GM19351 (cell line): ENCODE measurements at regions not wholly inside any gene's neighbourhood (a gene's known extent, or its start where the extent isn't known, plus 50 kb on each side); places are given as distances from the start of the nearest gene placed in this dataset.

ENCODE experiments used
- ATAC-seq: cut with Tn5 transposase; IDR thresholded peaks from one replicate; pipeline ENCODE4 v1.9.1; 2021; ENCODE audit warnings: mild to moderate bottlenecking, moderate library complexity; ENCODE audit not compliant: unreplicated experiment

GRCh38 chr10:10613656-10614244, 403.9 kb upstream of the CELF2 start:
- ATAC-seq, result no peak

- ATAC-seq, result no peak
These were observed 400.0 kb upstream of the CELF2 start for GRCh38 chr10:10617686-10618085.

DNA sequence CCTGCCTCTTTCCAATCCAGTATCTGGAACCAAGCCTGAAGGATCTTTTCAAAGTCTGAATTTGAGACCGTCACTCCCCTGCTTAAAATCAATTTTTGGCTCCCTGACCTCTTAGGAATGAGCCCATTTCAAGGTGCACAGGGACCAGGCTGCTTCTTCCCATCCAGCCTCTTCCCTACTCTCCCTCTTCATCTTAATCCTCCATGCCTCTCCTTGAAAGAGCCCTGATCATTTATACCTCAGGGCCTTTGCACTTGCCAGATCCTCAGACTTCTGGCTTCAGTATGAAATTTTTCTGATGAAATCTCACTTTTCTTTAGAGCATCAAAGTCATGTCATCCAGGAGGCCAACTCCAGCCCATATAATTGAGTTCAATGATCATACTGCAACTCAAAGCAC, 399.5 kb upstream of the CELF2 start:
- no peak for ATAC-seq

DNA sequence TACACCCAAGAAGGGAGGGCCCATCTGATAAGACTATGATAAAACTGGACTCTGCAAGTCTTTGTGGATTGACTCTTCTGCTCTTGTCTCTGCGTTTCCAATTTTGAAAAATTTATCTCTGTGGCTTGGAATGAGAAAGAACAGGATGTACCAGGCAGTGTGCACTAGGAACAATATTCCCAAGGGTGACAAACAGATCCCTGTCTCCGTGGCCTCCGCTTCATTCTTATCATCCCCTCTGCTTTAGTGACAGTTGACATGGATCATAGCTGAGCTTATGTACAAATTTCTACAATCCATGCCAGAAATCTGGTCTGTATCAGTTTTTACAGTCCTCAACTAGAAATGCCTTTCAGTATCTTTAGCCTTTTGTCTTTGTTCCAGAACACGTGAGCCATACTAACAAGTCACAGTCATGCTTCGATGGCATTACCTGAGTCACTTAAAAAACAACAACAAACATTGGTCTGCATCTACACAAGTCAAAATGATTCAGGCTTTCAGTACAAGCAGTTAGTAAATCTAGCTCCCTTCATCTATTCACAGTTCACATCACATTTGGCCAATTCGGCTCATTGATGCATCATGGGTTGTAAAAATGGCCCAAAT, 393.6 kb upstream of the CELF2 start:
- no peak for ATAC-seq

- no peak for ATAC-seq
These were observed 393.1 kb upstream of the CELF2 start for GRCh38 chr10:10624567-10624962.

GRCh38 chr10:10625491-10625890, 392.2 kb upstream of the CELF2 start:
- ATAC-seq, result no peak

GRCh38 chr10:10626734-10627133, 390.9 kb upstream of the CELF2 start:
- no peak for ATAC-seq

DNA sequence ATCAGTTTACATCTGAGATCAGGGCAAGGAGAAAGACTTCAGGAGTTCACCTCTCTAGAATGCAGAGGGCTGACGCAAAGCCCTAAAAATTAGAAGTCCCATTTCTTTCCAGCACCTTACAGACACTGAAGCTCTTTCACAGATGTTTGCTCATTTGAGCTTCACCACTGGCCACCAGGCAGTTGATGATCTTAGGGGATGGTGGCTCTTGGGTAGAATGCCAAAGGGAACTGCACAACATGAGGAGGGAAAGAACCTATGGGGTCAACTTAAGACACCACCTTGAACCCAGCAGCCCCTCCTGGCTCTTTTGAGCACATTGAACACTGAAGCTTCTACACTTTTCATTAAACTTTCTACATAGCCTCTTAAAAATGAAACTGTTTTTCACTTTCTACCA, 390.3 kb upstream of the CELF2 start:
- no peak for ATAC-seq

DNA sequence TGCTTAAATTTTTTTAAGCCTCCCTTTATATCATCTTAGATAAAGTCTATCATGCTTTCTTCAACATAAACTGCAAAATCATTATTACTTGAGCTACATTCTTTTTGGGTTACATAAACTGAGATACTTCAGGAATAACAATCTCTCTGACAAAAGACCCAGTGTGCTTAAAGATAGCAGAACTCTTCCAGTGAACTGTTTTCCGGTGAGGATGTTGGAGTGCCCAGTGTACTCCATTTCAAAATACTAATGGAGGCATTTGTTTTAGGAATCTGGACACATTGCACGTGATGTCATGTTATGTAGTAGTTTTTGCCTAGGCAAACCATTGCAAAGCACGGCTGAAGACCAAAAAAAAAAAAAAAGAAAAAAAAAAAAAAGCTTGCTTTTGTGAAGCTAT, 388.2 kb upstream of the CELF2 start:
- no peak for ATAC-seq

GRCh38 chr10:10630281-10630680, 387.4 kb upstream of the CELF2 start:
- ATAC-seq, result no peak

- no peak for ATAC-seq
These were observed 386.9 kb upstream of the CELF2 start for GRCh38 chr10:10630782-10631181.

DNA sequence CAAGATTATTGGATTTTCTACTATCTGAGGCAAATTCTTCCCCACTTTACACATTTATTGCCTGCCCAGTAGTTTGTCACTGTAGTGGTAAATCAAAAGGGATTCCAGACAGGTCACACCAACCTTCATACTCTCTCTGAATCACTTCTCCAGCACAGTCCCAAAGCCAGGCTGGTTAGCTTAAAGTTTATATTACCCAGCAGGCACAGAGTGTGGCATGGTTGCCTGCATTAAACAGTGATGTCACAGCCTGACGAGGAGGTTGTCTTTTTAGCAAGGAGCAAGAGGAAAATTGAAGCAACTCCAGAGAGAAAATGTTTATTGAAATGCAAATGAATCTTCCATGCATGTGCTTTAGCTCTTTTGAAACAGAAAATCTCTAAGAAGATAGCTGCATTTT, 375.5 kb upstream of the CELF2 start:
- no peak for ATAC-seq

GRCh38 chr10:10642751-10643150, 374.9 kb upstream of the CELF2 start:
- ATAC-seq, result no peak

GRCh38 chr10:10644008-10644646, 373.5 kb upstream of the CELF2 start:
- no peak for ATAC-seq

DNA sequence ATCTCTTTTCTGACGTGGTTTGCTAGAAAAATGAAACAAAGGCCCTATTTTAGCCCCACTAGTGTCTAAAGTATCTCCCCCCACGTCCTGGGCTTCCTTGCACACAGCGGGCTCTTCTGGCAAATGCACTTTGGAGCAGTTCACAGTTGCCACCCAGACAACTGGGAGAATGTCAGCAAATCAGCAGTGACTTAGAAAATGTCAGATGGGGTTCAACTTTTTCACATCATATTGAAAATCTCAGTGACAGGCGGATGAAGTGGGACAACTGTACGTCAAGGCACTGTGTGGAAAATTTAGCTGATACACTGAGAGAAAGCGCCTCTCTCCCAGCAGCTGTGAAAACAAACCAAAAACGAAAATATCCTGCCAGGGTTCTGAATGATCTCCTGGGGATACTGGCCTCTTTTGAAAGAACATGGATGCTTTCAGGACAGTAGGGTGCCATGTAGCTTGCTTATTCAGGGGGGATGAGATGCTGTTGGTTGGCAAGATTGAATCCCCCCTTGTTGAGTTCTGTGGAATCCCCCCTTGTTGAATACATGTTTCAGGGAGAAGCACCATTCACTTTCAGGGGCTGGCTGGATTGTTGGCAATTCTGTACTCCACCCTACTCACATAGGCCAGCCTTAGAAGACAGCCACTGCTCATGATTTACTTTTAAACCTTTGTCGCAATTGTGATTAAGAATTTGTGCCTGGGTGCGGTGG, 372.8 kb upstream of the CELF2 start:
- ATAC-seq, result no peak

DNA sequence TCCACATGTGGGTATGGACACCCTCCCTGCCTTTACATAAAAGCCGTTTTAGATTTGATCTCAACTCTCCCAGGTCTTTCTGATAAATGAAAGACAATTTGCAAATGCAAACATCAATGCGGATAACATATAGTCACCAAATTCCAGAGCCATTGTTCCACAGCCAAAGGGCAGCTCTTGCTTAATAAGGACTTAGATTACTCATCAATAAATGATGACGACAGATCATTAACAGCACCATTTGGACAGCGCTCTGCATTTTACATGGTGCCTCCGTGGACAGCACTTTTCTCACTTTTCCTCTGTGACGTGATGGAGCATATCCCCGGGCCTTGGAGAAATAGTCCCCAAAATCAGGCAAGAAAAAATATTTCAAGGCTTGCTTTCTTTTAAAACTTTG, 370.3 kb upstream of the CELF2 start:
- ATAC-seq, result no peak

GRCh38 chr10:10657139-10657760, 360.4 kb upstream of the CELF2 start:
- no peak for ATAC-seq

DNA sequence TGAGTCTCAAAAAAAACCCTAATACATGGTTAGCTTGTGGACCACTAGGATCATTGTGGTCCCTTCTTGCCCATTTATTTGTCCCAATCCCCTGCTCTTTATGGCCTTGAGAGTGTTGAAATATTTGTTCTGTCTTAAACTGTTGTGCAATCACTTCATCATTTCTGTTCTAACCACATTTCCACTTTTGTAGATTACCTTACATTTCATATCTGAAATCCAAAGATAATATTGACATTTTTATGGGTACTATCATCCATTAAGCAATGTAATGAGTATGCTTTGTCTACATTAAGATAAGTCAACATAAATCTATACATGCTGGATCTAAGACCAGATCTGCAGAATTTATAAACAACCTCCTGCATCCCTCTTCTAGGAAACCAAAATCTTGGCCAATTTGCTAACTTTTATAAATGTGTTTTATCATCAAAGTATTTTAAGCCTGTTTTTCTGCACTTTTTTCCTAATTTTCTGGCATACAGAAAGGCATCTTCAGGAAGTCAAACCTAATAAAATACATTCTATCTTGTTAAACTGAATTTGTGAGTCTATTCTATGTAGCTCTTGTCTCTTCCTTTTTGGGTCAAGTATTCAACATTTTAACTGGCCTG, 359.4 kb upstream of the CELF2 start:
- ATAC-seq, result no peak

DNA sequence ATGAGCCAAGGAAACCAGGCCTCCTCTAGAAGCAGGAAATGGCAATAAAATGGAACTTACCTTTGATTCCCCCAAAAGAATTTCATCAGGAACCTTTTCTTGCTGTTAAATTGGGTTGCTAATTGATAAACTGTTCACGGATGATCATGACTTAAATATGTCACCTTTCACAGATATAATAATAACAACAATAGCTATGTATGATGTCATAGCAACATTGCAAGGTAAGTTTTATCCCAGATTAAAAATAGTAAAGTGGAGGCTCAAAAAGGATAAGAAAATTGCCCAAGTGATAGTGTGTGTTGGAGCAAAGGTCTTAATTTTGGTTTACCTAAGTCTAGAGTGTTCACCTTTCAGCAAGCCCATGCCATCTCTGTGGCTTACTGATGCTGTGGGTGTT, 357.6 kb upstream of the CELF2 start:
- no peak for ATAC-seq

DNA sequence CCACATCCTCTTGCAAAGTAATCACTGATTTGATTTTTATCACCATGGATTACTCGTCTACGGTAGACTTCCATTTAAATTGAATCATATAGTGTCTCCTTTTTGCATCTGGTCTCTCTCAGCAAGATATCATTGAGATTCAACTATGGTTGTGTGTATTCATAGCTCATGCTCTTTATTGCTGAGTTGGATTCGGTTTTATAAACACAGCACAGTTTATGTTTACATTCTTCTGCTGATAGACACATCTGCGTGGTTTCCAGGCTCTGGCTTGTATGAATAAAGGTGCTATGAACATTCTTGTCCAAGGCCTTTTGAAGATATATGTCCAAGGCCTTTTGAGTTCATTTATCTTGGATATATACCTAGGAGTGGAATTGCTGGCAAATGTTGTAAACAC, 356.5 kb upstream of the CELF2 start:
- no peak for ATAC-seq

- no peak for ATAC-seq
These were observed 354.8 kb upstream of the CELF2 start for GRCh38 chr10:10662716-10663408.
